Activated T-helper 1 cell treated with anti-CD3 and anti-CD28 coated beads, Interleukin-2, amount 50 U/mL, for 16 hours (primary cell): ENCODE measurements at regions not wholly inside any gene's neighbourhood (a gene's known extent, or its start where the extent isn't known, plus 50 kb on each side); places are given as distances from the start of the nearest gene placed in this dataset.

Source experiments
- DNase-seq, 2 donors: peaks; one replicate each; pipeline ENCODE4 v3.0.0-alpha.2; 2020; ENCODE audit warnings: low read depth in 1 of 2, low spot score in 1 of 2

DNA sequence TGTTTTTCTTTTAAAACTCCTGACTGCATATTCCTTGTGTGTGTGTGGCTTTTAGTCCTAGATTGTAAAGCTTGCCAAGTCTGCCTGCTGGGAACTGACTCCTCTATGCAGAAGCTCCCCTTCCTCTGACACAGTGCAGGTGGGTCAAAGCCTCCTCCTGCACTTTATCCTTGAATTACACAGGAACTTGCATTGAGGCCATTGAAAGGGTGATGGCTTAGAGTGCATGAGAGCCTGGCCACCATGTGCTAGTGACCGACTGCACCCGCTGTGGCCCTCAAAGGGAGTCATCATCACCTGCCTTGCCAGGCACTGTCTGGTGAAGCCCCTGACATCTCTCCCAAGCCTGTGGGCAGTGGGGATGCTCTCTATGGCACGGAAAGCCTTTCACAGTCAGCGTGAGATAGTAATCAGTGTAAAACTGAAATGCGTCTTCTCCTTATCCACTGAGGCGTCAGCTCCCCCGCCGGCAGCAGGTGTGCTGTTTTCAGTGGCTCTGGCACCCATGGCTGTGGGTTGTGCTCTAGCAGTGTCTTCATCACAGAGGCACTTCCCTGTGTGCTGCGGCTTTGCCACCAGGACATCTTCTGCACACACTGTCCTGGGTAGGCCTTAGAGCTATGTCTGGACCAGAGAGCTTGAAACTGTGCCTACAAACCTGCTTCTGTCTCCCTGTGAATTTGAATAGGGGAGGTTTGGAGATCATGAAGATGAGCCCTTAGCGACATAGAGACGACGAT lies 87.9 kb downstream of the THBS2 start:
- DNase-seq, result no peak

DNA sequence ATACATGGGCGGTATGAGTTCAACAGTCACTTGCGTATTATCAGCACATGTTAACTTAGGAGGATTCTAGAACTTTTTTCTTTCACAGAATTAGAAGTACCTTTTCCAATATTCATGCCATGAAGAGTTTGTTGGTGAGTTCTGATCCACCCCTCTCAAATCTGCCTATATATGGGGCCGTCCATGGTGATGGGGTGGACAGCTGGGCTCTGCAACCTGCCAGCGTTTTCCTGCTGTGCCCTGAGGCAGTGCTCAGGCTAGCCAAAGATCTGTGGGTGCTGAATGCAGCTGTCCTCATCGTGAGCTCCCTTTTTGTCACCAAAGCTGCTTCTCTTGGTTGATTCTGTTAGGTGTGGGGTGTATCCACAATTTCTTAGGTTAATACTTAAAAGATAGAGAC lies 88.7 kb downstream of the THBS2 start:
- DNase-seq, result no peak

DNA sequence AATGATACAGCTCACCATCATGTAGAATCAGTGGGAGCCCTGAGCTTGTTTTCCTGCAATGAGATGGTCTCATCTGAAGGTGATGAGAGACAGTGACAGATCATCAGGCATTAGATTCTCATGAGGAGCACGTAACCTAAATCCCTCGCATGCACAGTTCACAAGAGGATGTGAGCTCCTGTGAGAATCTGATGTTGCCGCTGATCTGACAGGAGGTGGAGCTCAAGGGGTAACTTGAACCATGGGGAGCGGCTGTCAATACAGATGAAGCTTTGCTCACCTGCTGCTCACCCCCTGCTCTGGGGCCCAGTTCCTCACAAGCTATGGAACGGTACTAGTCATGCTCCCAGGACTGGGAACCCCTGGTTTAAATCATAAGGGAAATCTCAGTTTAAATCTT lies 89.2 kb downstream of the THBS2 start:
- DNase-seq, result no peak

DNA sequence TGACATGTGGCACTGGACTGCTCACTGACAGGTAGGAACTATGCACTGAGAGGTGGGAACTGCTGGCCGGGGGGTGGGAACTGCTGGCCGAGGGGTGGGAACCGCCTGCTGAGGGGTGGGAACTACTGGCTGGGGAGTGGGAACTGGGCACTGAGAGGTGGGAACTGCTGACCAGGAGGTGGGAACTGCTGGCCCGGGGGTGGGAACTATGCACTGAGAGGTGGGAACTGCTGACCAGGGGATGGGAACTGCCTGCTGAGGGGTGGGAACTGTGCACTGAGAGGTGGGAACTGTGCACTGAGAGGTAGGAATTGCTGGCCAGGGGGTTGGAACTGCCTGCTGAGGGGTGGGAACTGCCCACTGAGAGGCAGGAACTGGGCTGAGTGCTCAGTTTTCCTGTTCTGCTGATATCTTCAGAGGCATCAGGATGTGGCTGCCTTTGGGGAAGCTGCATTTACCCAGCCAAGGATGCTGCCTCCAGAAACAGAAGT lies 90.2 kb downstream of the THBS2 start:
- no peak for DNase-seq

DNA sequence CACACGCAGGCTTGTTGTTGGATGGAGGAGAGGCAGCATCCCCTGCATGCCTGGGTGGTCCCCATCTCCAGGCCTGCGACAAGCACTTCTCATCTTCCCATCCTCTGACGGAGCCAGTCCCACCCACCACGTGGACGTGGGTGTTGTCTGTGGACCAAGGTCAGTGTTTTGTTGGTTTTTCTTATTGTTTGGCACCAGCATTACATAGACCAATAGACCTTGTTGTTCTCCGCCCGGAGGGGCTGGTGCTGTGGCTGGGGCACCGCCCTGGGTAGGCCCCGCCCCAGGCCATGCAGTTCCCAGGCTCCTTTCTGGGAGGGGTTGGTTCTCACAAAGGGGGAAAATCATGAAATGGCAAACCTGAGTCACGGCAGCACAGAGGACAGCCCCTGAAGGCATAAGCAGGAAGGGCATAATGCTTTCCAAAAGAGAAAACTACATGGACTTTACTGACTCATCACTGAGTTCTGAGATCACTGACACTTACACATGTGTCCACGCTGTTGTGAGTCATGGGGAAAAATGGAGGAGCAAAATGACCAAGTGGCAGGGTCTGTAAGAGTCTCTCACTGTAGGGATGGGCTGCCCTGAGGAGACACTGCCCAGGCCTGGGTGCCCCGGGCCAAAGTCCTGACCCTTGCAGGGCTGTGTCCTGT lies 90.8 kb downstream of the THBS2 start:
- DNase-seq, result no peak

DNA sequence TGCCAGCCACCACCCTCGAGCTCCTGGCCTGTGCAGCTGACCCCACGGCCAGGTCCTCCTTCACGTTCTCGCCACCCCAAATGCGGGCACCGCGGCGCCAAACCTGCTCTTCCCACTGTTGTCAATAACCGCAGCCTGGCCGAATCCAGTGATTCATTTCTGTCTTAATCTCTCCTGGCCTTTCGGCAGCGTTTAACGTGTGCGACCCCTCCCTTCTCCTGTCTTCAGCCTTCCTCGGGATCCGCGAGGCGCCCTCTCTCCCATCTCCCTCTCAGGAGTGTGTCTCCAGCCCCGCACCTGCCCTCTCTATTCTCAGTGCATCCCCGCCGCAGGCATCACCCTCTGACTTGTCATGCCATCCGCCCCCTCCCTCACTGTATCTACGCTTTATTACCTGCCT lies 91.4 kb downstream of the THBS2 start:
- DNase-seq, result no peak

DNA sequence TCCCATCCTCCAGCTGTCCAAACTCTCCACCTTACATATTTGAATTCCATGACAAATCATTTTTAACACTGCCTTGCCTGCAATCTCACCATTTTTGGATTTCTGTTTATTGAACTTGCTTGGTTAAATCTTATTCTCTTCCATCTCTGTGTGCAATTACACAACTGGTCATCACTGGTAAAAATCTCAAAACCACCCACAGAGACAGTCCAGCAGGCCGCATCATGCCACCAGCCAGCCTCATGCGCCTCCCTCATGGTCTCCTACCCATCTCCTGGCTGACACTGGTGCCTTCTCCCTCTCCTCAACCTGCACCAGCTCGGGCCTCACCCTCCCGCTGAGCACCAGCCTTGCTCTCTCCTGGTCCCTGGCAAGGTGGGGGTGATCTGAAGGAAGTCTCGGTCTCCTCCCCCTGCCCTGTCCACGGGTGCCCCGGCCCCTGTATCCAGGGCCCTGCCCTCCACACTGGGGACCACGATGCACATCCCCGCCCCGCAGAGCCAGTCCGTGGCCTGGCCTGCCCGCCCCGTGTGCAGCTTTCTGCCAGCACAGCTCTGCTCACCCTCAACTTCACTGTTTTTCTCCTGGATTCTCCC lies 92.0 kb downstream of the THBS2 start:
- DNase-seq, result no peak

DNA sequence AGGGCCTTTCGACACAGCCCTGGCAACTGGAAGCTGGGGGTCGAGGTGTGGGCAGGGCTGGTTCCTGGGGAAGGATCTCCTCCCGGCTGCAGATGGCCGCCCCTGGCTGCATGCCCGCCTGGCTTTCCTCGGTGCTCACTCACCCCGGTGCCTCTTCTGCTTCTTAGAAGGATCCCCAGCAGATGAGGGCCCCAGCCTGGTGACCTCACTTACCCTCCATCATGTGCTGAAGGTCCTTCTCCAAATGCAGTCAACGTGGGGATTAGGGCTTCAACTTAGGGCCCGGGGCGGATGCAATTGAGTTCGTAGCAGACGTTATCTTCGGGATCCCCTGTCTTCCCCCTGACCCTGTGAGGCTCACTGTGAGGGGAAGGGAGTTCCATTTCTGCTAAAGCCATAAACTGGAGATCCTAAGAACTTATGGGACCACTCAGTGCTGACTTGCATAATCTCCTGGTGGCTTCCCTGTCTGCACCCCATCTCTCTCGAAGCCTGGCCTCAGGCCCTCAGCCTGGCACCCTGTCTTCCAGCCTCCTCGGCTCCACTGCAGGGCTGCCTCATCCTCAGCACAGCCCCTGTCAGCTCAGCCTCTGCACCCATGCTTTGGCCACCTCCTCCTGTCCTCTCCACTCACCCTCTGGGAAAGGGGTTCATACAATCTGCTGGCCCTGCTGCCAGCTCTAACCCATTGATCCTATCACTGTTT lies 92.6 kb downstream of the THBS2 start:
- no peak for DNase-seq

DNA sequence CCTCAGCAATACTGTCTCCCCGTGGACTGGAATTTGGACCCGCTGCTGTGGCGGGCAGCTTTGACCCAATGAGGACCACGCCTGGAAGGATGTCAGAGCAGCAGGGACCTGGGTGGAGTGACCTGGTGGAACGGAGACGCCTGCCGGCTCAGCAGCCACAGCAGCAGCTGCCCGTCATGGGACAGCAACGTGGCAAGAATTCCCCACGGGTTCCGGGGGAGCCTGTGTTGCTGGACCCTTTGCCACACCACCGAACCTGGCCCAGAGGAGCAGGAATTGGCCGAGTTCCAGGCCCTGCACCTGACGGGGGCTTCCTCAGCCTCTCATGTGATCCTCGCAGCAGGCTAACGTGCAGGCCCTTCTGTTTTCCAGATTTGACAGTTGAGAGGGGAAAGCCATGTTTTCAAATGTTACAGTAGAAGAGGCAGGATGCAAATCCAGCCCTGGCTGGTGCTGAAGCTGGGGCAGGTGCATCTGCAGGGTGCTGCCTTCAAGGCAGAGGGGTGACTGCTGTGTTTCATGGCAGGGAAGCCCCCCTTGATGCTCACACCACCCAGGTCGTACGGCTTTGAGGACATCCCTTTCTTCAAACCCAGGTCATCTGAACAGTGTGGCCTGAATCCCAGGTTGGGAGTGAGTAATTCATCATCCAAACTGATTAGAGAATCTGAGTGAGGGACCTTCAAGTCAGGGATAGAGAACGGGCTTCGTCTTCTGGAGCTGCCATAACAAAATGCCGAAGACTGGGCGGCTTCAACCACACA lies 93.4 kb downstream of the THBS2 start:
- DNase-seq, result no peak

DNA sequence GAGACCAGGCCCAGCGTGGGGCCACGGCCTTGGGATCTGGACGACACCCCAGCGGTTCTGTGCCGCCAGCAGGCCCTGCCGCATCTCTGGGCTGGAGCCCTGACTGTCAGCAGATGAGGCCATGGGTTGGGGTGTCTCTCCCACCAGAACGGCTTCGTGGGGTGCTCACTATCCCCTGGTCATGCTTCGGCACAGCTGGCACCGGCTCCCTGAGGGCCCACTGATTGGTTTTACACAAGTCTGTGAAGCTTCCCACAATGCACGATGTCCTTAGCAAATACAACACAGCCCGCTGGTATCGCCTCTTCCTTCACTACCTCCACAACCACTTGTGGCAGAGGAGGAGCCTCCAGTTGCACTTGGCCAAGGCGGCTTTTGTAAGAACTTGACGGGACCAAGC lies 94.3 kb downstream of the THBS2 start:
- no peak for DNase-seq

DNA sequence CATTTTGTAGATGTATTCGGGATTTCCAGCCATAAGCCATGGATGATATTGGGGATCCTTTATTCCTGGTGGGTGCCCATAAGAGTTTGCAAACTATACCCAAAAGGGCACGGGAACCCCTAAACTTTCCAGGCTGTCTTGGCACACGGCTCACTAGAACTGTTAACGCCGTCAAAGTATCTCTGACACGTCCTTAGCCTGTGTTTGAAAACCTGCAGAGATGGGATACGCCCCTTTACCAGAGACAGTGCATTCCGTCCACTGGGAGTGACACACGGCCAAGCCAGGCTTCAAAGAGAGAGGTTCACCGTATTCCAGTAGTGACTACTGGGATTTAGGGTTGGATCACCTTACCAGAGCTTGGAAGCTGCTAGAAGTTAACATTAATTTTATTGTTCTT lies 95.0 kb downstream of the THBS2 start:
- DNase-seq, result no peak

DNA sequence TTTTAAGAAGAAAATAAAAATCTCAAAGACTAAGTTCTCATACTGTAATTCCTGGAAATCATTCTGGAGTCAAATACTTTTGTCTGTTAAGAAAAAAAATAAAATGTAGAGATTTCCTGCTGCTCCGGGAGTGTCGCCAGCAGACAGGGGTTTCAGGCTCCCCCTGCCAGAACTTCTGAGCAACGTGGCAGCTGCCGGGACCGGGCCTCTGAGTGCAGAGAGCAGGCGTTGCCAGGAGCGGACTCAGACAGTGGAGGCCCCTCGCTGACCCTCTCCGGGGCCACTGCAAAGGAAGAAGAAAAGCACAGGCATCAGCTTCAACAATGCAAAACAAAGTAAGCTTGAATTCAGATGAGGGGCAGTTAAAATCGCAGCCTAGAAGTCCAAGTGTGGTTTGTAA lies 95.5 kb downstream of the THBS2 start:
- no peak for DNase-seq

DNA sequence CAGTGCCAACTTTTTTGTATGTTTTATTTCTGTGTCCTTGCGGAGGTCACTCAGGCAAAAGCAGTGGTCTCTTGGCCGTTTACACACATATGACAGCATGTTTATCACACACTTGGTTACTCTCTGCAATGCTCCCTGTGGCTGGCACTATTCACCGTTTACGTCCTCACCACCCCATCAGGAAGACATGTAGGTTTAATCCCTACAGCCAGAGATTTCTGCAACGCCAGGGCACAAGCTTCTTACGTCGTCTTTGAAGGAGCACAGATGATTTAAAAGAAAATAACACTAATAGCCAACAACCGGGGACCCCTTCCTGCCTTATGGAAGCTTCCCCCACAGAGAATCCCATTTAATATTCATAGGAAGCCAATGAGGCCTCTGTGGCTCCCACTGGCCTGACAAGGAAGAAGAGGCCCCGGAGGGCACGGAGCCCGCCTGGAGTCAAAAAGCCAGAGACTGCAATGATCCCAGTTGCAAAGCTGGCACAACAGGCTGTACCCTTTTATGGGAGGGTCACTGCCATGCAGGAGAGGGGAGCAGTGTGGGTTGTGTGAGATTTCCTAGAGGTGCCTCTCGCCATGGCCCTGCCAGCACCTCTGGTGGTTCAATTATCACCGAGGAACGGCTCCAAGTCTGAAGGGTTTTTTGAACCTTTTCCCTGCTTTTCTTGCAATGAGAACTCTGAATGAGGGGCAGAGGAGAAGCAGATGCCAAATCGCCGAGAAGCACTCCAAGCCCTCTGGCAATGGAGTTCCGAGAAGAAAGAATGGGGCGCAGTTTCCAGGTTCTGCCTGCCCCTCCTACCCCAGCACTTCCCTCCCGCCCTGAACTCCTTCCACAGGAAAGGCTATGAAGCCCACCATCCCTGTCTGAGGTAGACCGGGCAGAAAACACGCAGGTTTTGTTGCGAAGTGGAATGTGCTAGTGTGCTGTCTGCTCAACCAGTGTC lies 96.2 kb downstream of the THBS2 start:
- no peak for DNase-seq

DNA sequence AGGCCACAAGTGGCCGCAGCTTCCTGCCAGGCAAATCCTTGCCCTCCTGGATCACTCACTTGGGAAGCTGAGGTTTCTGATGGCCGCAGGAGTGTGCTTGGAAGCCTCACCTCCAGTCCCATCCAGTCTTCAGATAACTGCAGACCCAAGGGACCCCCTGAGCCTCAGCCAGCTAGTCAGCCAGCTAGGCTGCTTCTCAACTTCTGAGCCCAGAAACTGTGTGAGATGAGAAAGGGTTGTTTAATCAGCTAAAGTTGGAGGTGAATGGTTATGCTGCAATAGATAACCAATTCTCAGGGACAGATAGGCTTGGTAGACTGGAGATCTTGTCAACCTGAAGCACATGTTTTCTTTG lies 96.9 kb downstream of the THBS2 start:
- no peak for DNase-seq

DNA sequence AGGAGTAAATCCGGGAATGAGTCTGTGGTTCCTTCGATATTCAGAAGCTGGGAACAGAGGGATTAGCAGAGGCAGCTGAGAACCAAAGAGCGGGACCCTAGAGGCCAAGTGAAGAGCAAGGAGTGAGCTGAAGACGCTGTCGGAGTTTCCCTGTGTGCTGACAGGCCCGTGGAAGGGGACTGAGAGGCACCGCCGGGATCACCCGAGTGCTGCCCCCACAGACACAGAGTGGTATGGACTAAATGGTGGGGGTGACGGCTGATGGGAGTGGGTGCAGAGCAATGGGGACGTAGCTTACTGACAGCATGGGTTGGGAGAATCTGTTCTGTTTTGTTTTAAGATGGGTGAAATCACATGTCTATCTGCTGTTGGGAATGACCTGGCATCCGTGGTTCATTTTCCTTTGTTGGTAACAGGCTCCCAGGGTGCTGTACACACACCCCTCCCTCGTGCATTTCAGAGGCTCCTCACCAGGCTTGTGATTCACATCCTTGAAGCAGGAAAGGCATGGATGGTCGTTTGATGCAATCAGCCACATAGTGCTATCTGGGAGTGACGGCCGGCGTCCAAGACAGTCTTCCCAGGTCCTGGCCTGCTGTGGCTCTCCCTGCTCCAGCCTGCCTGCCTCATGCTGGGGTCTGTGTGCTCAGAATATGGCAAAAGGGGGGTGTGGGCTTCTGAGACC lies 97.4 kb downstream of the THBS2 start:
- no peak for DNase-seq

DNA sequence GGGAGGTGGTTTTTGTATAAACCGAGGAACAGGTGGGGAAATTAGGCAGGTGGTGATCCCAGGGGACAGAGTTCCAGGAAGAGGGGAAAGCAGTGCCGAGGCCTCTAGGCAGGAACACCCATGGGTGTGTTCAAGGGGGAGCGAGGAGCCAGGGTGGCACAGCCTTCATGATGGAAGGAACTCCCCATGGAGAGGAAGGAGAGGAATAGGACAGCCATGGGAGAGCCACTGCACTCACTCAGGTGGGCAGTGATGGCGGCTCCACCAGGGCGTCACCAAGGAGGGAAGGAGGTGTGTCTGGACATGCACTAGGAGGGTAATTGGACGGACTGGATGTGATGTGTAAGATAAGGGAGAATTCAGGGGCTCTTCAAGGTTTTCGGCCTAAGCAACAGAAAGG lies 98.2 kb downstream of the THBS2 start:
- no peak for DNase-seq

DNA sequence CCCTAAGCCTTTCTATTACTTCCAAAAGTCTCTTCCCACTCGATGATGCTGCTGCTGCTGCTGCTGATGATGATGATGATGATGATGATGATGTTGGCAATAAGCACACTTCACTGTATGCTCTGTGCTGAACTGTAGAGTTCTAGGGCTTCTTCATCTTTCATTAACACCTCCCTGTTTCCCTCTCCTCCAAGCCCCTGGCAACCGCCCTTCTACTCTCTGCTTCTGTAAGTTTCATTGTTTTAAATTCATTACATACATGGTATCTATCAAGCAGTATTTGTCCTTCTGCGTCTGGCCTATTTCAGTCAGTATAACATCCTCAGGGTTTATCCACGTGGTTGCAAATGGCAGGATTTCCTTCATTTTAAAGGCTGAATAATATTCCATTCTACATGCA lies 100.2 kb downstream of the THBS2 start:
- no peak for DNase-seq

DNA sequence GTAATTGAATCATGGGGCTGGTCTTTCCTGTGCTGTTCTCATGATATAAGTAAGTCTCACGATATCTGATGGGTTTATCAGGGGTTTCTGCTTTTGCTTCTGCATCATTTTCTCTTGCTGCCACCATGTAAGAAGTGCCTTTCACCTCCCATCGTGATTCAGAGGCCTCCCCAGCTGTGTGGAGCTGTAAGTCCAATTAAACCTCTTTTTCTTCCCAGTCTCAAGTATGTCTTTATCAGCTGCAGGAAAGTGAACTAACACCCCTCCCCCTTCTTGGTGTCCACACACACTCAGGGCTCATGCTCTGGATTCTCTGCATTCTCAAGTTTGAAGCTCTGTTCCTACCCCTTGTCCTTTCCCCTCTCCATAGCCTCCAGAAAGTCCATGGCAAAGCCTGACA lies 107.1 kb downstream of the THBS2 start:
- no peak for DNase-seq

DNA sequence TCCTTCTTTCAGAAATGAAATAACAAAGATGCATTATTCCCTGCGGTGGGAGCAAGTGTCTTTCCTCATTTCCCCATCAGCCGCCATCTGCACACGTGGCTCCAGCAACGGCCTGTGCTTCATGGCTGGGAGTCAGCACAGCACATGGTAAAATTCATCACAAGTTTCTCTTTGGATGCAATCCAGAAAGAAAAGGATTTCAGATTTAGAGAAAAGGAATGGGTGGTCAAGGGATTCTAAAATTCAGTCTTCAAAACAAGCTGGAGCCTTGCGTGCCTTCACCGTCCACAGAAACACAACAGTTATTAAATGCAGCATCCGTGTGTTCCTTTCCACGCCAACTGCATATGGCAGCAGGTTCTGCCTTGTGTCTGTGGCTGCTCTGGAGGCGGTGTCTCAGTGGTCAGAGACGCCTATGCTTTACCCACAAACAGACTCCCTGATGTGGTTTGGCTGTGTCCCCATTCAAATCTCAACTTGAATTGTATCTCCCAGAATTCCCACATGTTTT lies 107.6 kb downstream of the THBS2 start:
- DNase-seq, result no peak
